Left ventricle myocardium inferior (tissue), 1 donor: ENCODE measurements at regions not wholly inside any gene's neighbourhood (a gene's known extent, or its start where the extent isn't known, plus 50 kb on each side); places are given as distances from the start of the nearest gene placed in this dataset.

Experiments
- DNase-seq: peaks from one replicate; pipeline ENCODE4 v3.0.0-alpha.2; 2020
- H3K27ac ChIP-seq: fragments of 200-600 bp; replicated peaks from 2 replicates; pipeline ENCODE4 v1.8.0; 2021
- H3K27me3 ChIP-seq: fragments of 200-600 bp; 2 replicates; pipeline ENCODE4 v1.8.0; 2021; ENCODE audit warnings: low read depth
- H3K36me3 ChIP-seq: fragments of 200-600 bp; 2 replicates; pipeline ENCODE4 v1.8.0; 2021
- H3K4me1 ChIP-seq: fragments of 200-600 bp; 2 replicates; pipeline ENCODE4 v1.8.0; 2021
- H3K4me3 ChIP-seq: fragments of 200-600 bp; 2 replicates; pipeline ENCODE4 v1.8.0; 2021; ENCODE audit warnings: mild to moderate bottlenecking, moderate library complexity
- H3K9me3 ChIP-seq: fragments of 200-600 bp; replicated peaks from 2 replicates; pipeline ENCODE4 v1.8.0; 2021
- CTCF ChIP-seq: fragments of 200-600 bp; IDR thresholded peaks from 2 replicates; pipeline ENCODE4 v1.8.0; 2021; ENCODE audit warnings: antibody characterized with exemption, mild to moderate bottlenecking, borderline replicate concordance
- intact Hi-C: fragments of 100-400 bp; cut with micrococcal nuclease; formaldehyde crosslinking; loops from one replicate; pipeline ENCODE4 v1.11.0; 2022
- donor health status: DM: no; HTN: yes; CAD: no; lungs with severe emphysema.

GRCh38 chr13:109694972-109695371, 91.4 kb downstream of the IRS2 start:
- Histone ChIP-seq H3K4me1 (peaks cover 8% of the 10 kb centered on the region), H3K9me3 (no peaks in the 10 kb centered on the region), H3K27ac (no peak overlapping the region), H3K27me3 (peaks cover 12% of the 10 kb centered on the region), H3K36me3 (no peaks in the 10 kb centered on the region), H3K4me3 (no peak overlapping the region)
- no peak for TF ChIP-seq CTCF
- no peak for DNase-seq
- intact Hi-C loops: no loop called here

- H3K27me3 ChIP-seq: peaks cover 19% of the 10 kb centered on the region
- H3K4me3 ChIP-seq: no peak overlapping the region
- H3K36me3 ChIP-seq: no peaks in the 10 kb centered on the region
- H3K4me1 ChIP-seq: no peaks in the 10 kb centered on the region
- no peak for DNase-seq
- H3K9me3 ChIP-seq: no peaks in the 10 kb centered on the region
- TF ChIP-seq CTCF: no peak
- intact Hi-C loops: no loop called here
- no peak overlapping the region for H3K27ac ChIP-seq
Measured at GRCh38 chr13:109693213-109693612, 93.2 kb downstream of the IRS2 start.

GRCh38 chr13:109691689-109692088, 94.7 kb downstream of the IRS2 start:
- no peak for DNase-seq
- H3K36me3 ChIP-seq: no peaks in the 10 kb centered on the region
- H3K27ac ChIP-seq: no peak overlapping the region
- peaks cover 19% of the 10 kb centered on the region for H3K27me3 ChIP-seq
- no peaks in the 10 kb centered on the region for H3K4me1 ChIP-seq
- no peak overlapping the region for H3K4me3 ChIP-seq
- TF ChIP-seq CTCF: no peak
- no peaks in the 10 kb centered on the region for H3K9me3 ChIP-seq
- intact Hi-C loops: no loop called here

- TF ChIP-seq CTCF: no peak
Measured at GRCh38 chr13:109687559-109688448, 98.6 kb downstream of the IRS2 start.

GRCh38 chr13:109685203-109685602, 101.2 kb downstream of the IRS2 start:
- no peaks in the 10 kb centered on the region for H3K36me3 ChIP-seq
- DNase-seq: no peak
- no peak for TF ChIP-seq CTCF
- H3K4me3 ChIP-seq: peak overlapping the region; percentile 52
- peaks cover 37% of the 10 kb centered on the region for H3K27me3 ChIP-seq
- H3K27ac ChIP-seq: peak overlapping the region; percentile 64
- H3K4me1 ChIP-seq: peaks cover 18% of the 10 kb centered on the region
- intact Hi-C loops: no loop called here
- no peaks in the 10 kb centered on the region for H3K9me3 ChIP-seq

More at GRCh38 chr13:109687559-109688448, 98.6 kb downstream of the IRS2 start:
- DNase-seq: no peak
- H3K4me3 ChIP-seq: no peak overlapping the region
- H3K9me3 ChIP-seq: no peaks in the 10 kb centered on the region
- intact Hi-C loops: no loop called here
- H3K4me1 ChIP-seq: peaks cover 18% of the 10 kb centered on the region
- no peaks in the 10 kb centered on the region for H3K36me3 ChIP-seq
- H3K27ac ChIP-seq: no peak overlapping the region
- H3K27me3 ChIP-seq: peaks cover 21% of the 10 kb centered on the region
